ENCODE measurements at regions not wholly inside any gene's neighbourhood (a gene's known extent, or its start where the extent isn't known, plus 50 kb on each side); places are given as distances from the start of the nearest gene placed in this dataset.
"Not testable (repeated sequence)": the region's sequence is repeated elsewhere in the genome, so short reads cannot be mapped to it uniquely, and the experiment has no call there.

DNA sequence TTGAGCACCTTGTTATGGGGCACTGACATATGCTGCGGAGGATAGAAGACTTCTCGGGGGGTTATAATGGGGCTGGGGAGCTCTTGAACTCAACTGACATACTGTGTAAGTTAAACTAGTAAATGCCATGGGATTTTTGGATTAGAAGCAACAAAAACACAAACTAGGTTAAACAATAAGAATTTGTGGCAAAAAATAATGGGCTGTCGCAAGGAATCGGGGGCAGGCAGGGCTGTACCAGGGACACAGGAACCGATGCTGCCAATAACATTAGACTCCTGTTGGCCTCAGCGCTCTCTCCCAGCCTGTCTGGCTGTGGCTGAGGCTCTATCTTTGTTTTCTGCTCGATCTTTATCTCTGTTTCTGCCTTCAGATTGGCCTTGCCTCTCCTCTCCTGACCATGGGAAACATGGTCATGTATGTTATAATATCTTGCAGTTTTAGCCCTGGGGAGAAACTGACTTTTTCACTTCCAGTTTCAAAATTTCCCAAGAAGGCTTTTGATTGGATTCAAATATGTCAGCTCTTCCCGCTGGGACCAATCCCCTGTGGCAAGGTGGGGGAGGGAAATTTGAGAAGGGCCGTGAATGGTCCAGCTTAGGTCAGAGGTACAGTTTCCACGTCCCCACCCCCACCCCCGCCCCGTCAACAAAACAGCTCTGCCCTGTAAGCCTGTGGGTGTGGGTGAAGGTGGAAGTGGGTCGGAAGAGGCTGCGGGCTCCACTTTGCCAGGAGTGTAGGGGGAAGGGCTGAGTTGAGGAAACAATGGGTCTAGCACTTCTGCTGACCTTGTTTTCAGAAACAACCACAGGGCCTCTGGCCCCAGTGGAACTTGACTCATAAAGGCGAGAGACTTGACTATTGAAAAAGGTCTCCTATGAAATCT, 161.1 kb upstream of the TBL1XR1 start:
- DNase-seq (ENCODE audit: low spot score), result peak; percentile 58

DNA sequence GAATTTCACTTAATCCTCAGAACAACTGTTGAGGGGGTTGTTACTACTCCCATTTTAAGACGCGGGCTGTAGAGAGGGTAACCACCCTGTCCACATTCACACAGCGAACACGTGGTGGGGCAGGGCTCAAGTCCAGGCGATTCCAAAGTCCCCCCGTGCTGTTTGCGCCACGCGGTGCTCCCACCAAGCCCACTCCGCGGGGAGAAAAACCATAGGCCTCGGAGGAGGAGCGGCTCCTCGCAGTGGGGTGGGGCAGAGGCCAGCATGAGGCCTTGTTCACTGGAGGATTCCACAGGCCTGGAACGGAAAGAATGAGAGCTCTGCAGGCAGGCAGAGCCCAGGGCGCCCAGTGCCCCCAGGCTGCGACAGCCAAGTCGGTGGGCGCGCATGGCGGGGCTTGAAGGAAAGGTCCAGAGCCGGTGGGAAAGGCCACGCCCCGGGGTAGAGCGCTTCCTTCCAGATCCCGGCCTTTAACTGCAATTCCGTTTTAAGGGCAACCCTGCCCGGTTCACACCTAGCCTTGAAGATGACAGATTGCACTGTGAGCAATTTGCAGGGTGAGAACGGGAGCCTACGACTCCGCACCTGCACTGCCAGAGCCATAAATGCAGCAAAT, 161.8 kb upstream of the TBL1XR1 start:
- DNase-seq (ENCODE audit: low spot score), result peak; percentile 85

DNA sequence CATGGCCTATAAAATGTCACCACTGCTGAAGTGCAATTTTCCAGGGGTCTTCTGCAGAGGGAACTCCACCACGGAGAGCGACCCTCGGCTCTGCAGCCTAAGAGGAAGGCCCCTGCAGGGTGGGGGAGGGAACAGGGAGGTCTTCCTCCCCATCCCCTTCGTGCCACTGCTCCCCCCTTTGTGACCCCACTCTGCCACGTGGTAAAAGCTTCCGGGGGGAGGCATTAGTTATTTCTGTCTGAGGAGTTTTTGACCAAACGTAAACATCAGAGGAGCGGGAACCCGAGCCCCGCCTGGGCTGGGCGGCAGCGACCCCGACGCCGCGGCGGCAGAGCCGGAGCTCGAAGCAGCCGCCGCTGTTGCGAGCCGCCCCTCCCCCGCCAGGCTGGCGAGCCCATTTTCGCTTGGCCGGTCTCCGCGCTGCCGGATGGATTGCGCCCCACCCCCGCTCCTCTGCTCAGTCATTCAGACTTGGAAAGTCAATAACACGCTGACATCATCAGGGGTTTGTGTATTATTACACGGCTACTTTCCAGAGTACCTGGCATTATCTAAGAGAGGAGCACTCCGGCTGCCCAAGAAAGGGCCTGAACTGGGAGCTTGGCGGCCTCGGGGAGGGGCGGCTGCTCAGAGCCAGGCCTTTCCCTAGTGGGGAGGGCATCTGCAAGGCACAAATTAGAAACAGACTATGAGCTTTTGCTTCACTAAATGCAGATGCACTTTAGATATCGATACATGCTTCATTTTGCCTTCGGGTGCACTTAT, 162.5 kb upstream of the TBL1XR1 start:
- peak; percentile 98 for DNase-seq (ENCODE audit: low spot score)

DNA sequence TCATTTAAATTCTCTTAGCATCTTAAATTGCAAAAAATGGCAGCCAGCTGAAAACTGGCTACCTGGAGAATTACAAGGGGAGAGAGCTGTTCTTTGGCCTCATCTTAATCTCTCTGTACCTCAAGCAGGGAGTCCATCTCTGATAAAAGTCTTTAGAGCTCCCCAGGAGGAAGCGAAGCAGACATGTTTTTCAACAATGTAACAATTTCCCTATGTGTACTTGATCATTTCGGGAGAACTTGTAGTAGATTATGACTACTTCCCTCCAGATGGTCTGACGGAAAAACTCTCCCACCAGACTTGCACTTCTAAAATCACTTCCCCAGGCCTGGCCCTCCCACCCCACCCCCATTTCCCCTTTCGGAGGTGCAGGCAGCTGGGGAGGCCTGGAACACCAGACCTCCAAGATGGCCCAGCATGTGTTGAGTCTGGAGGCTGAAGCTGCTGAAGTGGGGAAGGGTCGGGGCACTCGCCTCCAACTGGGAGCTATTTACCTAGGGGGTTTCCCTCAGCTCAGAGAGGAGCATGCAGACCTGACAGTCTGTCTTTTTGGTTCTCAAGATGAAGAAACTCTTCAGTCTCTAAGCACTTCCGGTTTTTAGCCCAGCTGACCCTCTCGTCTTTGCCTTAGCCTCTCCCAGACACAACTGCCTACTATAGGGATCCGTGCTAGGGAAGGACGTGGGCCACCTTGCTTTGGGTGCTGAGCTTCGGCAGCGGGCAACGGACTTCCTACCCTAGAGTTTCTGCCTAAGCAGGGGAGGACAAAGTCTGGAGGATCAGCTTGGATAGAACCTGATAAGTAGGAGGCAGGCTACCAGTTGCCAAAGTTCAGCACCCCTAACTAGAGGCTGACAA, 164.0 kb upstream of the TBL1XR1 start:
- DNase-seq (ENCODE audit: low spot score), result peak; percentile 61

DNA sequence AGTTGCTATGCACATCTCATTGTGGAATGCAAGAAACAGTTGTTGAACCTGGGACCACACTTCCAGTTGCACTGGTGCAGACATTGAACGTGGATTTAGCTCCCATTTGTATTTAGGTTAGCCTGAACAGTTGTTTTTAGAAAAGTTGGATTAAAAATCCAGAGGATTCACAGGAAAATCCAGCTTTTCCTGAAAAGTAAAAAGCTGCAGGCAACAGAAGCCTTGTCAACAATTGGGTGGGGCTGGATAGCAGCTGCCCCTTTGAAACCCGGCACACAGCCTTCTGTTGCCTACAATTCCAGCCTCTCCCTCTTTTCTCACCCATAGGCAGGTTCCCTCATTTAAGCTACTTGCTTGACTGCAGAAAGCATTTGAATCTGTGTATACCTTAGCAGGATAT, 165.3 kb upstream of the TBL1XR1 start:
- DNase-seq (ENCODE audit: low spot score), result no peak

DNA sequence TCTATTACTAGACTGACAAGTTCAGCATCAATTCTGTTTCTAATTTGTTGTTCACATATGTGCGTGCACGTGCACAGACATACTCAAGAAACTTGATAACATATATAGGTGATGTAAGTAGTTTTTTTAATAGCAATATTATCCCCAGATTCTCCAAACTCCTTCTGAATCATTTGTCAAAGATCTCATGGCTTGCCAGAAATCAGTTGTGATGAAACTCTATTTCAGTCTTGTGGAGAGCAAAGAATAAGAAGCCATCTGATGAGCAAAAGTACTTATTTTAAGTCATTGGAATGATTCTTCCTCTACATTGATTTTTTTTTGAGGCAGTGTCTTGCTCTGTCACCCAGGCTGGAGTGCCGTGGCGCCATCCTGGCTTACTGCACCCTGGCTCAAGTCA, 167.0 kb upstream of the TBL1XR1 start:
- DNase-seq (ENCODE audit: low spot score), result no peak

DNA sequence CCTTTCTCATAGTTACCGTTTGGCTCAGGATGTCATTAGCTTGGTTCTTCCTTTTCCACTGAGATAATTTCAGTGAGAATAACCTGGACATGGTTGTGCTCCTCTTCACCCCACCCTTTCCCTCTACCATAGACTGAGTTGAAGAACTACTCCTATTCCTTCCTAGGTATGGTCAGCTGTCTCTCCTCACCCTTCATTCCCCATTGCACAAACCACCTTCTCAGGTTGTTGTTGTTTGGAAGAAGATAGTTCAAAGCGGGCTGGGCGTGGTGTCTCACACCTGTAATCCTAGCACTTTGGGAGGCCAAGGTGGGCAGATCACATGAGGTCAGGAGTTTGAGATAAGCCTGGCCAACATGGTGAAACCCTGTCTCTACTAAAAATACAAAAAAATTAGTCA, 168.0 kb upstream of the TBL1XR1 start:
- not testable (repeated sequence) for DNase-seq (ENCODE audit: low spot score)

DNA sequence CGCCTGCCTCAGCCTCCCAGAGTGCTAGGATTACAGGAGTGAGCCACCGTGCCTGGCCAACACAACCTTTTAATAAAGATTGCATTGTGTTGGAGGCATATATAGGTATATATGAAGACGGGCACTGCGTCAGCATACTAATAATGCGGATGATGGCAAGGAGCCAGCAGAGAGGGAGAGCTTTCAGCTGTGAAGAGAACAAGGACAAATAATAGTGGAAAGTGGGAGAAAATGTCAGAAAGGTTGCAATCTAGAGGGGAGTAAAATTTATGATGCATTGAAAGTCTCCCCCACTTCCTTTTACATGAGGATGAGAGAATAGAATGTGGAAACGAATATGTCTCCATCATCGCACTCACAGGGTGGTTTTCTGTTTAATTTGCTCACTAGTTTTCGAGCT, 170.5 kb upstream of the TBL1XR1 start:
- no peak for DNase-seq (ENCODE audit: low spot score)

DNA sequence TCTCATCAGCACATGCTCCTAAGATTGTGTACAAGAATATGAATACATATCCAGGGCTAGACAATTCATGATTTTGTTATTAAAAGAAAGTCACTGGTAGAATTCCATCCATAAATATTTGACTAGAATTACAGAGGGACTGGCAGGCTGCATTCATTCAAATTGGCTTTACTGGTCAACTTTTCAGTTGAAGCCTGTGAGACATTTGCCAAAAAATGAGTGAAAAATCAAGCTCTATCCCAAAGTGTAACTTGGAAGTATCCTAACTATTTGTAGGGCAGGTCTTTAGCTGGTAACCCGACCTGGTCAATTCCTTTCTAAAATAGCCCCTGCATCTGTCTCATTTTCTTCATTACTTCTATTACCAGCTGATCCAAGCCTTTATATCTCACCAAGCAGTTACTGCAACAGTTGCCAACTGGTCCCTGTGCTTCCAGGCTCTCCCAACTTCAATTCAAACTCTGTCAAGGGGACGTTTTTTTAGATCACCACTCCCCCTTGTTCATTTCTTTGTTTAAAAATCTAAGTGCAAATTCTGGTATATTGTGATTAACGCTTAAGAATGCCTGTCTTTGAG, 173.1 kb upstream of the TBL1XR1 start:
- no peak for DNase-seq (ENCODE audit: low spot score)

DNA sequence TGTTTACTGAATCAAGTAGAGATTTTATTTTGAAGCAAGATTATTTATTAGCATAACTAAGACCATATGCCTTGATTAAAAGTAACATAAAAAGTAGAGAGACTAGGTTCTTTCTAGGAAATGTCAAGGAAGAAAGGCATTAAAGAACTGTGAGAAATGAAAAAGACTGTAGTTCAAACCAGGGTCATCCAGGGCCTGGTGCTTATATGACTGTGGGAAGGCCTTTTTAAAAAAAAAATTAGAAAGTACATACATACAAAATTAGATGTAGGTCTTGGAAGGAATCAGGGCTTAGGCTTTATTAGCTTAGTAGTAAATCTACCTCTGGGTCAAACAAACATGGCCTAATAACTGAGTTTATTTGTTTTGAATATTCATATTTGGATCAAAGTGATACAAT, 173.9 kb upstream of the TBL1XR1 start:
- DNase-seq (ENCODE audit: low spot score), result no peak

DNA sequence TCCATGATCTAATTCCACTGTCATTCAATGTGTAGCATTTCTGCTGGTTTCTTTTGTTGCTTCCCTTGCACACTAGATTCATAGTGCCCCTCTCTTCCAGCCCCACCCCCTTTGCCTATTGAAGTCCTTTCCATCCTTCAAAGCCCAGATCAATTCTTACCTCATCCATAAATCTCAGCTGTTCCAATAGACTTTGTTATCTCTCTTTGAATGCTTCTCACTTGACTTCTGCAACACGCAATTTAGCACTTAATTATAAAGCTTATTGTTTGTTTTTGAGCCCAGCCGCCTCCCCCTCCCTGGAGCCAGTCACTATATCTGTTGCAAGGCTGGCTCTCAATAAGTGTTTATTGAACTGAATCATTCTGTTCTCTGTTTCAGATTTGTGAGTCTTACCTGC, 174.6 kb upstream of the TBL1XR1 start:
- no peak for DNase-seq (ENCODE audit: low spot score)

DNA sequence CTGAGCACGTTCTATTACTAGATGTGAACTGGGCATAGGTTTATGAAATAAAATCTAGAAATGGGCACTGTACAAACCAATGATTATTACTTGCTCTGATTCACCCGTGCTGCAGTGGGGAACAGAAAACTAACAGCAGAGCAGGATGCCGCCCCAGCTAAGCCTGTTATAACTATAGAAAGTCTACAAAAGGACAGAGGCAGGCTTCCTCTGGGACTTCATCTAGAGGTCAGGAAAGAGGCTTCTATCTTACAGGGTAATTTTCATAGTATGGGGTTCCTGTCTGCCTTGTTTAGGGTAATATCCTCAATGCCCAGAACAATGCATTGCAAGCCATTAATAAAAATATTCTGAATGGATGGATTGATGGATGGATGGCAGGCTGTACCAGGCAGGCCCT, 177.0 kb upstream of the TBL1XR1 start:
- DNase-seq (ENCODE audit: low spot score), result no peak

DNA sequence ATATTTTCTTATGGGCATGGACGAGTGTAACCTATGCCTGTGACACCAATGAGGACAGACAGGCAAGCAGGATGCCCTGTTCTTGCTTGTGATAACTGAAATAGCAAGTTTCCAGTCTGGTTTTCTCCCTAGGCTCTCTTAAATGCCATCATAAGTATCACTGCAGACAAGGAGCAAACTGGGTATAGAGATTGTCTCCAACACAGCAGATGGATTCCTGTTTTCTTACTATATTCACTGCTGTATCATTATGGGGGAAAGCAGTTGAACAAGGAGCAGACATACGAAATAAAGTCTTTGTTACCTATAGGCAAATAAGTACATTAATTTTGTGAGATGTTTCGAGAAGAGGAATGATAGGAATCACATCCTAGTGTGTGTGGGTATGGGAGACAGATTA, 178.0 kb upstream of the TBL1XR1 start:
- DNase-seq (ENCODE audit: low spot score), result no peak

DNA sequence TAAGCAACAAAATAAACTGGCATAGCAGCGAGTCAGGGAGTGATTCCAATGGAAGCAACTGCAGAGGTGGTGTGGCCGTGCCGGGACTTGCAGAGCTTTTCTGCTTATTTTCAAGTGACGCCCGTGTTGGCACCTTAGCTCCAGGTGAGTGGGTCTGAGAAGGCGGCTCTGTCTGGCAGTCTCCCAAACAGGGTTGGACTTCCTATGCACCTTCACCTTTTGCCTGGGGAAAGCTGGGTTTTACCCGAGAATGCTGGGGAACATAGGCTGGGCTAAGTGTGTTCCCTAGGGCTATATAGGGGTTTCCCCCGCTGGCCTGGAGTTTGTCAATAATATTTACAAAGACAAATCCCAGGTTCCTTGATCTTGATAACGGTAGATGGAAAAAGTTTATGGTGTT, 179.9 kb upstream of the TBL1XR1 start:
- DNase-seq (ENCODE audit: low spot score), result no peak

DNA sequence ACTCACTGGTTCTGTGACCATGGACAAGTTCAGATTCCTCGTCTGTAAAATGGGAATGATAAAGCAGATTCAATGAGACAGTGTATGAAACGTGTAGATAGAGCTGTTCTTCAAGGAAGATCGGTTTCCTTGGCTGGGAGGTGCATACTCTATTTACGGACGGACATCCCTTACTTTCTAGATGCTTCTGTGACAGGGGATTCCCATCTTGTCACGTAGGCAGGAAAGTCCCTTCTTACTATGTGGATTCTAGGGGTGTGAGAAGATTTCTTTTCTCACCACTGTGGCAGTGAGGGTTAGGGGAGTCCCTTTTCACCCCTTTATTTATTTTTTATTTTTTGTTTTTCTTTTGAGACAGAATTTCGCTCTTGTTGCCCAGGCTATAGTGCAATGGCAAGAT, 180.9 kb upstream of the TBL1XR1 start:
- no peak for DNase-seq (ENCODE audit: low spot score)

DNA sequence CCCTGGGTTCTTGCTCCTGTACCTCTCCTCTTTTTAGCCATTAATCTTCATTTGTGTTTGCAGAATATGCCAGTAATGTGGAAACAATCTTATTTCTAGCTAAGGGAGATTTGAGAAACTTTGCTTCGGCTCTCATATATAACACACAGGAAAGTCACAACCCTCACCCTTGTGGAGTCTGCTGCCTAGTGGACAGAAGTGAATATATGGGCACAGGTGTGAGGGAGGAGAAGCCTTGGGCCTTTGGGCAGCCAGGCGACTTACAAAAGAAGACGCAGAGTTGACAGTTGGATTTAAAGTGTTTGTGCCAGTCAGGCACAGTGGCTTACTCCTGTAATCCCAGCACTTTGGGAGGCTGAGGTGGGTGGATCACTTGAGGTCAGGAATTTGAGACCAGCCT, 181.8 kb upstream of the TBL1XR1 start:
- DNase-seq (ENCODE audit: low spot score), result no peak

DNA sequence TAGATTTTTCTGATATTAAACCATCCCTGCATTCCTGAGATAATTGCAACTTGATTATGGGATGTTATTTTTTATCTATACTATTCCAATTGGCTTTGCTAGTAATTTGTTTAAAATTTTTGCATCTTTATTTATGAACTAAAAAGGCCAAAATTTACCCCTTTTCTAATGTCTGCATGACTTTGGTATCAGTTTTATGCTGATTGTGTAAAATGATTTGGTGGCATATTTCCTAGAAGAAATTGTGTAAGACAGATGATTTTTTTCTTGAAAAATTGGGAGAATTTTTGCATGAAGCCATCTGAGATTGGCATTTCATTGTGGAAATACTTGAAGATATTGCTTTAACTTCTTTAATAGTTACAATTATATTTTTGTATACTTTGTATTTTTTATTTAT, 183.8 kb upstream of the TBL1XR1 start:
- no peak for DNase-seq (ENCODE audit: low spot score)

DNA sequence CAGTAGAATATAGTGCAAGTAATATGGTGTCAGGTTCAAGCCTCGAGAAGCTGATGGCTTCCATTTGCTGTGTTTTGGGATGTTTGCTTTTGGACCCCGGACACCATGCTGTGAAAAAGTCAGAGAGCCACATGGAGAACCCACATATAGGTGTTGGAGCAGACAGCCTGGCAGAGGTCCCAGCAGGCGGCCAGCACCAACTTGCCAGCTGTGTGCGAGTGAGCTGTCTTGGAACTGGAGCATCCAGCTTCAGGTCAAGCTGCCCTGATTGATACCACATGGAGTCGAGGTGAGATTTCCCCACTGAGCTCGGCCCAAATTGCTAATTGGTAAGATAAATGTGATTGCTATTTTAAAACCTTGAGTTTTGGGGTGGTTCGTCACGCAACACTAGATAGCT, 185.7 kb upstream of the TBL1XR1 start:
- DNase-seq (ENCODE audit: low spot score), result no peak

DNA sequence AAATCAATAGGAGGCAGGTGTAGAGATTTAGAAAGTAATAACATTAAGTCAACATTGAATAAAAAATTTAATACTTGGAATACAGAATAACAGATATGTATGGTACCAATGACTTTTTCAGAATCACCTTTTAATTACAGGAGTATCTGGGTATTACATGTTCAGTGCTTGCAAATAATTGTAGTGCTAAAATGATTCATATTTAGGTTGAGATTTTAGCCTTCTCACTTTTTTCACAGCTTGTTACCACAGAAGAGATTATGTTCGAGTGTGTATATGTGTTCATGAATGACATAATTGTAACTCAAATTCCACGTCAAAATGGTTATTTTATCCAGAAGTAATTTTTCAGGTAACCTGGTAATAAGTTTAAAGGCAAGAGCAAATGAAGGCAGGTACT, 187.9 kb upstream of the TBL1XR1 start:
- DNase-seq (ENCODE audit: low spot score), result no peak

DNA sequence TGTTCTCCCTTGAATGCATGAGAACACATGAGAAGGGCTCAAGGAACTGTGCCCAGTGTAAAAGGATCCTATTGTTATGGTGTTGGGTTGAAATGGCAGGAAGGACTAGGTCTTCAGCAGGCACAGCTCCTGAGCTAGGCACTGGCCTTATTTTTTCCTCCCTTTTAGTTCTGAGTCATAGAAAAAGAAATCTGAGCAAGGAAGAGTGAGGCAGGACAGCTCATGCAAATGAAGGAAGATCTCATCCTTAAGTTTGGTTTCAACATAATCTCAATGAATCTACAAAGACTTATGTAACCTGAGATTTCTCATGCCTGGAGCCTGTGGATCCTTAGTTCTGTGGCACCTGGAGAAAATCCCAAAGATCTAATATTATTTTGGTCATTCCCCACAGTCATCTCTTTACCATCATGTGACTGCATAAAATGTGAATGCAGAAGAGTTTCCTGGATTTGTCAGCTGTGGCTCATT, 188.6 kb upstream of the TBL1XR1 start:
- no peak for DNase-seq (ENCODE audit: low spot score)

DNA sequence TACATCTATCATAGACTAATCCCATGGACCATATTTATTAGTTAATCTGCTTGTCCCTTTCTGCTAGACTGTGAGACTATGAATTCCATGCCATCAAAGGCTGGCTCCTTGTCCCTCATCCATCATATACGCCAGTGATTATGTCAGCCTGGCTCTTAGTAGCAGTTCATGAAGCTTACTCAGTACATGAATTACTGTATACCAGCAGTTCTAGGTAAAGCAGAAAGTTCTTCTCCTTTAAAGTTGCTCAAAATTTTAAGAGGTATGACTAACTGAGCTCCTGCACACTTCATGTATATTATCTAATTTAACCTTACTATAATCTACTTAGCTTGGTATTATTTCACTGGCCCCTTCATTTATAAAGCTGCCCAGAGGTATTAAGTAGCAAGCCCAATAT, 190.9 kb upstream of the TBL1XR1 start:
- no peak for DNase-seq (ENCODE audit: low spot score)

Measured in NAMALWA (cell line).